GM23338 (cell line): ENCODE measurements at regions not wholly inside any gene's neighbourhood (a gene's known extent, or its start where the extent isn't known, plus 50 kb on each side); places are given as distances from the start of the nearest gene placed in this dataset.

Source experiments
- CREB1 ChIP-seq: fragments of 250-450 bp; sonication (Bioruptor Pico); IDR thresholded peaks from 2 replicates; pipeline ENCODE4 v1.5.0; 2020; ENCODE audit warnings: low read depth, mild to moderate bottlenecking, moderate library complexity
- CTCF ChIP-seq, 2 experiments: fragments of 200-600 bp in 1 of 2; sonication (generic) in 1 of 2; conservative IDR thresholded peaks; 2 replicates each; pipeline versions ENCODE4 v1.5.1 to v1.6.1; 2016 to 2017; ENCODE audit warnings: antibody characterized with exemption in 2 of 2, low read depth in 2 of 2, mild to moderate bottlenecking in 2 of 2, moderate library complexity in 1 of 2
- EZH2 ChIP-seq: fragments of 200-600 bp; sonication (generic); IDR thresholded peaks from one replicate; pipeline ENCODE4 v1.8.0; 2017; ENCODE audit warnings: antibody characterized with exemption, mild to moderate bottlenecking, low read depth; ENCODE audit not compliant: unreplicated experiment
- EZH2phosphoT487 ChIP-seq: fragments of 200-600 bp; sonication (generic); IDR thresholded peaks from one replicate; pipeline ENCODE4 v1.8.1; 2018; ENCODE audit warnings: antibody characterized with exemption; ENCODE audit not compliant: unreplicated experiment
- POLR2AphosphoS5 ChIP-seq: IDR thresholded peaks from 2 replicates; pipeline ENCODE4 v1.6.1; 2016; ENCODE audit warnings: antibody characterized with exemption, low read depth
- TF ChIP-seq, protein P1 (sequence below): IDR thresholded peaks from one replicate; pipeline ENCODE4 v1.6.1; 2018; ENCODE audit warnings: antibody characterized with exemption; ENCODE audit not compliant: unreplicated experiment

DNA sequence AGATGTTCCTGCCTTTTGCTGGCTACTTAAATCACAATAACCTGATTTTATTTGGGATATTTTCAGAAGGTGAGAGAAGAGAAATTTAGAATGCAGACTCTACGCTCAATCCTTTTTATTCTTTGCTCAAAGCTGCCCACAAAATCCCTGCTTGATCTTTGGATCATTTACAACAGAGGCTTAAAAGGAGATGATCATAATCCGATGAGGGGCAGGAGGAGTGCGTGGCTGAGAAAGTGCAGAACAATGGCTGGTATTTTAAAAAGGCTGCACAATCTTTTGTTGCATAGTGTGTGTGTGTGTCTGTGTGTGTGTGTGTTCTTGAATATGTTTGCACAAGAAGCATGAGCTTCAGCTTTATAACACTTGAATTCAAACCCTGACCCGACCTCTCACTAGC lies 256.3 kb upstream of the MYT1L start:
- TF ChIP-seq CTCF (conservative IDR thresholded peaks at IDR 0.05; ENCODE audit: low read depth in 2 of 2) (no peak), POLR2AphosphoS5 (no peak), EZH2phosphoT487 (no peak), CREB1 (no peak), EZH2 (no peak)
- TF ChIP-seq, protein P1, sequence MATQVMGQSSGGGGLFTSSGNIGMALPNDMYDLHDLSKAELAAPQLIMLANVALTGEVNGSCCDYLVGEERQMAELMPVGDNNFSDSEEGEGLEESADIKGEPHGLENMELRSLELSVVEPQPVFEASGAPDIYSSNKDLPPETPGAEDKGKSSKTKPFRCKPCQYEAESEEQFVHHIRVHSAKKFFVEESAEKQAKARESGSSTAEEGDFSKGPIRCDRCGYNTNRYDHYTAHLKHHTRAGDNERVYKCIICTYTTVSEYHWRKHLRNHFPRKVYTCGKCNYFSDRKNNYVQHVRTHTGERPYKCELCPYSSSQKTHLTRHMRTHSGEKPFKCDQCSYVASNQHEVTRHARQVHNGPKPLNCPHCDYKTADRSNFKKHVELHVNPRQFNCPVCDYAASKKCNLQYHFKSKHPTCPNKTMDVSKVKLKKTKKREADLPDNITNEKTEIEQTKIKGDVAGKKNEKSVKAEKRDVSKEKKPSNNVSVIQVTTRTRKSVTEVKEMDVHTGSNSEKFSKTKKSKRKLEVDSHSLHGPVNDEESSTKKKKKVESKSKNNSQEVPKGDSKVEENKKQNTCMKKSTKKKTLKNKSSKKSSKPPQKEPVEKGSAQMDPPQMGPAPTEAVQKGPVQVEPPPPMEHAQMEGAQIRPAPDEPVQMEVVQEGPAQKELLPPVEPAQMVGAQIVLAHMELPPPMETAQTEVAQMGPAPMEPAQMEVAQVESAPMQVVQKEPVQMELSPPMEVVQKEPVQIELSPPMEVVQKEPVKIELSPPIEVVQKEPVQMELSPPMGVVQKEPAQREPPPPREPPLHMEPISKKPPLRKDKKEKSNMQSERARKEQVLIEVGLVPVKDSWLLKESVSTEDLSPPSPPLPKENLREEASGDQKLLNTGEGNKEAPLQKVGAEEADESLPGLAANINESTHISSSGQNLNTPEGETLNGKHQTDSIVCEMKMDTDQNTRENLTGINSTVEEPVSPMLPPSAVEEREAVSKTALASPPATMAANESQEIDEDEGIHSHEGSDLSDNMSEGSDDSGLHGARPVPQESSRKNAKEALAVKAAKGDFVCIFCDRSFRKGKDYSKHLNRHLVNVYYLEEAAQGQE, result no peak
